ENCODE measurements at regions not wholly inside any gene's neighbourhood (a gene's known extent, or its start where the extent isn't known, plus 50 kb on each side); places are given as distances from the start of the nearest gene placed in this dataset.

- intact Hi-C loops (cut with micrococcal nuclease; ENCODE audit: unreplicated experiment): no loop called here
- no peaks in the 10 kb centered on the region for H3K4me1 Mint-ChIP-seq (ENCODE audit: low read depth, unreplicated experiment)
- no peak for DNase-seq
- no peak overlapping the region for H3K4me3 Mint-ChIP-seq (ENCODE audit: unreplicated experiment)
- H3K27ac Mint-ChIP-seq (ENCODE audit: unreplicated experiment): no peak overlapping the region
- ChIA-PET CTCF (no interaction called here), POLR2A (no interaction called here)
- H3K36me3 Mint-ChIP-seq (ENCODE audit: insufficient read depth, unreplicated experiment): no peaks in the 10 kb centered on the region
- 0 out of 2 replicates have a peak, but pooled peaks cover 2% of the 10 kb centered on the region for H3K27me3 ChIP-seq (replicated peaks; ENCODE audit: control insufficient read depth, insufficient read depth, low read length)
- no peak overlapping the region for H3K4me3 ChIP-seq (ENCODE audit: low read depth, low read length)
- no TSS peak for BruUV-seq (replicated peaks)
- H3K9me3 Mint-ChIP-seq (ENCODE audit: unreplicated experiment): no peaks in the 10 kb centered on the region
- H3K27me3 Mint-ChIP-seq (ENCODE audit: insufficient read depth, unreplicated experiment): peaks cover 13% of the 10 kb centered on the region
- no peaks in the 10 kb centered on the region for H3K36me3 ChIP-seq (ENCODE audit: control insufficient read depth, insufficient read depth, low read length)
- H3K4me1 ChIP-seq: no peaks in the 10 kb centered on the region
- no peak for TF ChIP-seq CTCF (IDR thresholded peaks at IDR 0.05; ENCODE audit: insufficient read depth in 1 of 2, low read depth in 1 of 2, low read length in 1 of 2, severe bottlenecking in 1 of 2, unreplicated experiment in 1 of 2)
- H3K9me3 ChIP-seq: no peaks in the 10 kb centered on the region
These were observed 140.2 kb upstream of the LPAR1 start for GRCh38 chr9:111178331-111179055.

GRCh38 chr9:111176511-111176910, 138.2 kb upstream of the LPAR1 start:
- DNase-seq: no peak
- Mint-ChIP-seq H3K9me3 (ENCODE audit: unreplicated experiment) (no peaks in the 10 kb centered on the region), H3K4me3 (ENCODE audit: unreplicated experiment) (no peak overlapping the region), H3K4me1 (ENCODE audit: low read depth, unreplicated experiment) (no peaks in the 10 kb centered on the region), H3K36me3 (ENCODE audit: insufficient read depth, unreplicated experiment) (no peaks in the 10 kb centered on the region), H3K27me3 (ENCODE audit: insufficient read depth, unreplicated experiment) (peaks cover 11% of the 10 kb centered on the region), H3K27ac (ENCODE audit: unreplicated experiment) (no peak overlapping the region)
- CTCF ChIA-PET: no interaction called here
- H3K27me3 ChIP-seq (replicated peaks; ENCODE audit: control insufficient read depth, insufficient read depth, low read length): no peaks in the 10 kb centered on the region
- TF ChIP-seq CTCF (IDR thresholded peaks at IDR 0.05; ENCODE audit: insufficient read depth in 1 of 2, low read depth in 1 of 2, low read length in 1 of 2, severe bottlenecking in 1 of 2, unreplicated experiment in 1 of 2): no peak
- H3K36me3 ChIP-seq (ENCODE audit: control insufficient read depth, insufficient read depth, low read length): no peaks in the 10 kb centered on the region
- no peaks in the 10 kb centered on the region for H3K9me3 ChIP-seq
- H3K4me1 ChIP-seq: no peaks in the 10 kb centered on the region
- H3K4me3 ChIP-seq (ENCODE audit: low read depth, low read length): no peak overlapping the region
- intact Hi-C loops (cut with micrococcal nuclease; ENCODE audit: unreplicated experiment): no loop called here
- POLR2A ChIA-PET: no interaction called here
- BruUV-seq (replicated peaks): no TSS peak

GRCh38 chr9:111175350-111175749, 137.1 kb upstream of the LPAR1 start:
- H3K4me1 Mint-ChIP-seq (ENCODE audit: low read depth, unreplicated experiment): no peaks in the 10 kb centered on the region
- Histone ChIP-seq H3K9me3 (no peaks in the 10 kb centered on the region), H3K36me3 (ENCODE audit: control insufficient read depth, insufficient read depth, low read length) (no peaks in the 10 kb centered on the region), H3K4me1 (no peaks in the 10 kb centered on the region), H3K27me3 (replicated peaks; ENCODE audit: control insufficient read depth, insufficient read depth, low read length) (no peaks in the 10 kb centered on the region), H3K4me3 (ENCODE audit: low read depth, low read length) (no peak overlapping the region)
- H3K27ac Mint-ChIP-seq (ENCODE audit: unreplicated experiment): no peak overlapping the region
- no peaks in the 10 kb centered on the region for H3K36me3 Mint-ChIP-seq (ENCODE audit: insufficient read depth, unreplicated experiment)
- no TSS peak for BruUV-seq (replicated peaks)
- H3K4me3 Mint-ChIP-seq (ENCODE audit: unreplicated experiment): no peak overlapping the region
- H3K27me3 Mint-ChIP-seq (ENCODE audit: insufficient read depth, unreplicated experiment): peaks cover 13% of the 10 kb centered on the region
- no peak for TF ChIP-seq CTCF (IDR thresholded peaks at IDR 0.05; ENCODE audit: insufficient read depth in 1 of 2, low read depth in 1 of 2, low read length in 1 of 2, severe bottlenecking in 1 of 2, unreplicated experiment in 1 of 2)
- ChIA-PET CTCF (no interaction called here), POLR2A (no interaction called here)
- H3K9me3 Mint-ChIP-seq (ENCODE audit: unreplicated experiment): no peaks in the 10 kb centered on the region
- intact Hi-C loops (cut with micrococcal nuclease; ENCODE audit: unreplicated experiment): no loop called here
- no peak for DNase-seq

All from Caco-2 (cell line).